22Rv1 (cell line): ENCODE measurements at regions not wholly inside any gene's neighbourhood (a gene's known extent, or its start where the extent isn't known, plus 50 kb on each side); places are given as distances from the start of the nearest gene placed in this dataset.

Source experiments
- CTCF ChIP-seq: fragments of 450-650 bp; IDR thresholded peaks from 2 replicates; pipeline ENCODE4 v1.5.1; 2017; ENCODE audit warnings: mild to moderate bottlenecking
- ZFX ChIP-seq: fragments of 450-650 bp; IDR thresholded peaks from 2 replicates; pipeline ENCODE4 v1.6.1; 2017; ENCODE audit warnings: antibody characterized with exemption, borderline replicate concordance

- TF ChIP-seq CTCF (no peak), ZFX (no peak)
Observed at GRCh38 chr21:28687586-28687985, 305.1 kb downstream of the LTN1 start.
